ENCODE measurements at regions not wholly inside any gene's neighbourhood (a gene's known extent, or its start where the extent isn't known, plus 50 kb on each side); places are given as distances from the start of the nearest gene placed in this dataset.
"Not testable (repeated sequence)": the region's sequence is repeated elsewhere in the genome, so short reads cannot be mapped to it uniquely, and the experiment has no call there.

DNA sequence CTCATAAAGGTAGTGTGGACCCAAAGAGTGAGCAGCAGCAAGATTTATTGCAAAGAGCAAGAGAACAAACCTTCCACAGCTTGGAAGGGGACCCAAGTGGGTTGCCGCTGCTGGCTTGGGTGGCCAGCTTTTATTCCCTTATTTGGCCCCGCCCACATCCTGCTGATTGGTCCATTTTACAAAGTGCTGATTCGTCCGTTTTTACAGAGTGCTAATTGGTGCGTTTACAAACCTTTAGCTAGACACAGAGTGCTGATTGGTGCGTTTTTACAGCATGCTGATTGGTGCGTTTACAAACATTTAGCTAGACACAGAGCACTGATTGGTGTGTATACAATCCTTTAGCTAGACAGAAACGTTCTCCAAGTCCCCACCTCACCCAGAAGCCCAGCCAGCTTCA, 265.2 kb upstream of the HTR1E start:
- not testable (repeated sequence) for H3K4me1 ChIP-seq (ENCODE audit: insufficient read depth, low read length); H3K4me3 ChIP-seq (ENCODE audit: low read length); H3K9me3 ChIP-seq (ENCODE audit: low read length); H2AFZ ChIP-seq (ENCODE audit: low read depth, low read length); H3K36me3 ChIP-seq (ENCODE audit: insufficient read depth, low read length); H3K27me3 ChIP-seq (ENCODE audit: insufficient read depth, low read length)

DNA sequence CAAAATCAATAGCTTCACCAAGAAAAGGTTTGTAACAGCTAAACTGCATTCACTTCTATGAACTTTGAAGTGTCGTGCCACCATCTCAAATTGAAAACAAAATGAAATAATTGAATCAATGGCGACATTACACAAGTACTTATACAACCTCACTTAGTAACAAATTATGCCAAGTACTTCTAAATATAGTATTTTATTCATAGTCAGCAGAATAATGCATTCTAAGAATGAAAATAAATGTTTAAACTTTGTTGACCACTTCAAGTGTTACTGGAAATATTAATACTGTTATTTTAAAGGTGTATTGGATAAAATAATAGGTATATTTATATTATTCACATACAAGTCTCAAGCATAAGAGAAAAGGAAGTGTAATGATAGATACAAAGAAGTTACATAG, 280.1 kb upstream of the HTR1E start:
- Histone ChIP-seq H3K4me1 (ENCODE audit: insufficient read depth, low read length) (no peaks in the 10 kb centered on the region), H3K36me3 (ENCODE audit: insufficient read depth, low read length) (no peaks in the 10 kb centered on the region), H3K4me3 (ENCODE audit: low read length) (no peak overlapping the region), H3K27me3 (ENCODE audit: insufficient read depth, low read length) (no peaks in the 10 kb centered on the region), H3K9me3 (ENCODE audit: low read length) (no peaks in the 10 kb centered on the region), H2AFZ (ENCODE audit: low read depth, low read length) (no peak overlapping the region)

DNA sequence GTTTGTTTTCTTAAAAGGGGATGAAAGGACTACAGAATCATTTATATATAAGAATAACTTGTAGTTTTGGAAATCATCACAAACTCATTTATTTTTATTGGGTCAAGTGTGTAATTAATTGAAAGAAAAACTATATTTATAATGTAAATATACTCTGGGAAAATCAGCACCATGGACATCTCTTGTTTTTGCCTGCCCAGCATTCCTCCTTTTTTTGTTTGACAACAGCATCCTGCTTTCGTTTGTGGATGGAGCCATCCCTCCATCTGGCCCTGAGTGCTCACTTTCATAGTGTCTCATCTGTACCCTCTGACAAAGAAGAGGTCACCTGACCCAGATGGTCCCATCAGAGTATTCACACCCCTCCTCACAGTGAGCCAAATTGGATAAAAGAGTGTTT, 308.2 kb upstream of the HTR1E start:
- Histone ChIP-seq H3K4me1 (ENCODE audit: insufficient read depth, low read length) (no peaks in the 10 kb centered on the region), H3K36me3 (ENCODE audit: insufficient read depth, low read length) (no peaks in the 10 kb centered on the region), H2AFZ (ENCODE audit: low read depth, low read length) (no peak overlapping the region), H3K27me3 (ENCODE audit: insufficient read depth, low read length) (no peaks in the 10 kb centered on the region), H3K4me3 (ENCODE audit: low read length) (no peak overlapping the region), H3K9me3 (ENCODE audit: low read length) (no peaks in the 10 kb centered on the region)

DNA sequence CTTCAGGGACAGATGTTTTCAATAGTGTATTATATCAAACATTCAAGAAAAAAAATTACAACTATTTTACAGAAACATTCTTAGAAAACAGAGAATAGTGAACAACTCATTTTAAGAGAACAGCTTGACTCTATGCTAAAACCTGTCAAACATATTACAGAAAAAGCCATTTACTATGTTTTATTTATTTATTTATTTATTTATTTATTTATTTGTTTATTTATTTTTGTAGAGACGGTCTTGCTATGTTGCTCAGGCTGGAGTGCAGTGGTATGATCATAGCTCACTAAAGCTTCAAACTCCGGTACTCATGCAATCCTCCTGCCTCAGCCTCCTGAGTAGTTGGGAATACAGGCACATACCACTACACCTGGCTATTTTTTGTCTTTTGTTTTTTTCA, 317.9 kb upstream of the HTR1E start:
- Histone ChIP-seq H2AFZ (ENCODE audit: low read depth, low read length) (no peak overlapping the region), H3K36me3 (ENCODE audit: insufficient read depth, low read length) (no peaks in the 10 kb centered on the region), H3K4me1 (ENCODE audit: insufficient read depth, low read length) (no peaks in the 10 kb centered on the region), H3K4me3 (ENCODE audit: low read length) (no peak overlapping the region), H3K9me3 (ENCODE audit: low read length) (no peaks in the 10 kb centered on the region), H3K27me3 (ENCODE audit: insufficient read depth, low read length) (no peaks in the 10 kb centered on the region)

DNA sequence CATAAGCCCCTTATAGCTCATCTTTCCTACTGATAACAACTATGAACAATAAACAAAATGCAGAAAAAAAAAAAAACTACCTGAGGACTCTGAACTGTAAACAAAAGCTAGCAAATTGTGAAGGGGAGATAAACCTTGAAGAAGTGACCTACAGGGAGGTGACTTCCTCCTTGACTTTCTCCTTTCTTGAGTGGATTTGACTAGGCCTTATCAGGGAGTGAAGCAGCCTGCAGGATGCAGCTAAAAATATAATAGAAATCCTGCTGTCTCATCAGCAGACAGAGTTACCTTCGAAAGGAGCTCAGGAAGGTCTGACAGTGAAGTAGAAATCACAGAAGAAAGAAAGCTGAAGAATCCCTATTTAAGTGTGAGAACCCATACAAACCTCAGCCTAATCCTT, 322.0 kb upstream of the HTR1E start:
- Histone ChIP-seq H3K4me3 (ENCODE audit: low read length) (no peak overlapping the region), H3K4me1 (ENCODE audit: insufficient read depth, low read length) (no peaks in the 10 kb centered on the region), H3K36me3 (ENCODE audit: insufficient read depth, low read length) (no peaks in the 10 kb centered on the region), H3K9me3 (ENCODE audit: low read length) (no peaks in the 10 kb centered on the region), H3K27me3 (ENCODE audit: insufficient read depth, low read length) (no peaks in the 10 kb centered on the region), H2AFZ (ENCODE audit: low read depth, low read length) (no peak overlapping the region)

DNA sequence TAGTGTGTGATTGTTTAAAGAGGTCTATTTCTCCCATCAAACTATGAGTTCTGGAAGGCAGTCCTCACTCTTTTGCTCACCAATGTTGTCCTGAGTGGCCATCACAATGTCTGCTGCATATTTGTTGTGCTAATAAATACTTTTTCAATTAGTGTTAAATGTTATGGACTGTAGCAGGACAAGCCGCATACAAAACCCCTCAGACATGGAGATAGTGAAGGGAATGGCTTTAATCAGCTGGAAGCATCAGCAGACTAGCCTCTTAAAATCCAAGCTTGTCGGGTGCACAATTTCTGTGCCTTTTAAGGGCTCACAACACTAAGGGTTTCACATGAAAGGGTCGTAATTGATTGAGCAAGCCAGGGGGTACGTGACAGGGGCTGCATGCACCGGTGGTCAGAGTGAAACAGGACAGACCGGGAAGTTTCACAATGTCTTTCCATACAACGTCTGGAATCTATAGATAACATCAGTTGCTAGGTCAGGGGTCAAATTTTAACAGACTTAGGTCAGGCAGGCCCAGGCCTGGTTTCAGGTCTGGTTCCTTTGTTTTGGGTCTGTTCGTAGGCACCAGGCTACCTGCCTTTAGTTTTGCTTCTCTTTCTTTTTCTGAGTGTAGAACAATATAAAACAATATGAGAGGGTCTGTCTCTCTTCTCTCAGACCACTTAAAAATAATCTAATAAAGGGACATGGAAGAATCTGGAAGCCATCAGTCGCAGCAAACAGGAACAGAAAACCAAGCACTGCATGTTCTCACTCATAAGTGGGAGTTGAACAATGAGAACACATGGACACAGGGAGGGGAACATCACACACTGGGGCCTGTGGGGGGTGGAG, 327.6 kb upstream of the HTR1E start:
- no peaks in the 10 kb centered on the region for H3K27me3 ChIP-seq (ENCODE audit: insufficient read depth, low read length)
- no peaks in the 10 kb centered on the region for H3K36me3 ChIP-seq (ENCODE audit: insufficient read depth, low read length)
- H3K4me1 ChIP-seq (ENCODE audit: insufficient read depth, low read length): no peaks in the 10 kb centered on the region
- H2AFZ ChIP-seq (ENCODE audit: low read depth, low read length): no peak overlapping the region
- no peaks in the 10 kb centered on the region for H3K9me3 ChIP-seq (ENCODE audit: low read length)
- H3K4me3 ChIP-seq (ENCODE audit: low read length): no peak overlapping the region

DNA sequence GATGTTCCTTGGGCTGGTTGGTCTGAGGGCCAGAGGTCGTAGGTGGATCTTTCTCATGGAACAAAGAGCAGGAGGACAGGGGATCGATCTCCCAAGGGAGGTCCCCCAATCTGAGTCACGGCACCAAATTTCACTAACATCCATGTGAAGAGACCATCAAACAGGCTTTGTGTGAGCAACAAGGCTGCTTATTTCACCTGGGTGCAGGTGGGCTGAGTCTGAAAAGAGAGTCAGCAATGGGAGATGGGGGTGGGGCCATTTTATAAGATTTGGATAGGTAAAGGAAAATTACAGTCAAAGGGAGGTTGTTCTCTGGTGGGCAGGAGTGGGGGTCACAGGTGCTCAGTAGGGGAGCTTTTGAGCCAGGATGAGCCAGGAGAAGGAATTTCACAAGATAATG, 334.0 kb upstream of the HTR1E start:
- H3K4me3 ChIP-seq (ENCODE audit: low read length); H3K27me3 ChIP-seq (ENCODE audit: insufficient read depth, low read length); H2AFZ ChIP-seq (ENCODE audit: low read depth, low read length); H3K36me3 ChIP-seq (ENCODE audit: insufficient read depth, low read length); H3K4me1 ChIP-seq (ENCODE audit: insufficient read depth, low read length); H3K9me3 ChIP-seq (ENCODE audit: low read length): not testable (repeated sequence)

DNA sequence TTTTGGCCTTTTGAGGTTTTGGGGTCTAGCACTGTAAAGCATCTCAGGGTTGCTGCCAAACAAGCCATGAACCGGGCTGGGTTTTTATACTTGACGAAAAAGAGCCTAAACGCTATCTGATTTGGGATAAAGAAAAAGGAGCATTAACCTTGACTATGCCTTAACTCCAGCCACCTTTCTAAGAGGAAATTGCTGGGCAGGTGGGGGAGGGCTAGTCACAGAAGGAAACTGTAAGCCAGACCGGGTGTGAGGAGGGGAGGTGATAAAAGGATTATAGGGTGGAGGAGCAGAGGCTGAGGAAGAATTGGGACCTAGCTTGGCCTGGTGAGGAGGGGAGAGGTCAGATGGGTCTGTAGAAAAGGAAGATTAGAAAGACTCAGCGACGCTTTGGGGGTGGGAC, 335.2 kb upstream of the HTR1E start:
- not testable (repeated sequence) for H2AFZ ChIP-seq (ENCODE audit: low read depth, low read length); H3K27me3 ChIP-seq (ENCODE audit: insufficient read depth, low read length); H3K9me3 ChIP-seq (ENCODE audit: low read length); H3K4me1 ChIP-seq (ENCODE audit: insufficient read depth, low read length); H3K36me3 ChIP-seq (ENCODE audit: insufficient read depth, low read length); H3K4me3 ChIP-seq (ENCODE audit: low read length)

DNA sequence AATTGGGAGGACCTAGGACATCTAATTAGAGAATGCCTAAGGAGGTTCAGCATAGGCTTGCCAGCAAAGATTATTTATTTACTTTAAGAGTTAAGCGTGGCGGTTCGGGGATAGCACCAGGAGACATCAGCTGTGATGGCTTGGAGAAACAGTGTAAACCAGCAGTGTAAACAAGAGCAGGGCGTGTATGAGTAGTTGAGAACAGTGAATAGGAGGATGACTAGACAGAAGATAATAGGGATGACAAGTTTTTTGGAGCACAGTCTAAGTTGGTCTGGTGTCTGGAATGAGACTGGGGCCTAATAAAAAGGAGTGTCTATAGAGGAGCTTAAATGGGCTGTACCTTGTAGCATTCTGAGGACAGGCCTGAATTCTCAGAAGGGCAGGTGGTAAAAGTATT, 338.4 kb upstream of the HTR1E start:
- not testable (repeated sequence) for H3K27me3 ChIP-seq (ENCODE audit: insufficient read depth, low read length); H3K9me3 ChIP-seq (ENCODE audit: low read length)

DNA sequence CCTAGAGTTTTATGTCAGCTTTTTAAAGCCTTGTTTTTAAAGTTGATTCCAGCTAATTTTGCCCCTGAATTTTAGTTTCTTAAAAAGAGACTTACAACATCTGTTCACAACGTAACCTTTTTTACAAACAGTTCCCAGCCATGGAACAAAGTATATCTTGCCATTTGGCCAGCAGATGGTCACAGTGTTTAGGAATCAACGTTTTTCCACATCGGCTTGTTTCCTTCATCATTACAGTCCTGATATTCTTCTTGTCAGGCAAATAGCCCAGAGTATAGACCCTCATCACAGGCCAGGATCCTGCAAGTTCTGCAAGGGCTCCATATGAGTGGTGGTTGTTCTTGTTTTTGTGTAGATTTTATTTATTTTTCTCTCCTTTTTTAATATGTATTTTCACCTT, 341.7 kb upstream of the HTR1E start:
- no peaks in the 10 kb centered on the region for H3K27me3 ChIP-seq (ENCODE audit: insufficient read depth, low read length)
- H3K4me3 ChIP-seq (ENCODE audit: low read length): no peak overlapping the region
- no peaks in the 10 kb centered on the region for H3K9me3 ChIP-seq (ENCODE audit: low read length)
- no peak overlapping the region for H2AFZ ChIP-seq (ENCODE audit: low read depth, low read length)
- no peaks in the 10 kb centered on the region for H3K4me1 ChIP-seq (ENCODE audit: insufficient read depth, low read length)
- H3K36me3 ChIP-seq (ENCODE audit: insufficient read depth, low read length): no peaks in the 10 kb centered on the region

More for the DNA sequence above, 338.4 kb upstream of the HTR1E start:
- not testable (repeated sequence) for H3K4me3 ChIP-seq (ENCODE audit: low read length); H2AFZ ChIP-seq (ENCODE audit: low read depth, low read length); H3K36me3 ChIP-seq (ENCODE audit: insufficient read depth, low read length); H3K4me1 ChIP-seq (ENCODE audit: insufficient read depth, low read length)

DNA sequence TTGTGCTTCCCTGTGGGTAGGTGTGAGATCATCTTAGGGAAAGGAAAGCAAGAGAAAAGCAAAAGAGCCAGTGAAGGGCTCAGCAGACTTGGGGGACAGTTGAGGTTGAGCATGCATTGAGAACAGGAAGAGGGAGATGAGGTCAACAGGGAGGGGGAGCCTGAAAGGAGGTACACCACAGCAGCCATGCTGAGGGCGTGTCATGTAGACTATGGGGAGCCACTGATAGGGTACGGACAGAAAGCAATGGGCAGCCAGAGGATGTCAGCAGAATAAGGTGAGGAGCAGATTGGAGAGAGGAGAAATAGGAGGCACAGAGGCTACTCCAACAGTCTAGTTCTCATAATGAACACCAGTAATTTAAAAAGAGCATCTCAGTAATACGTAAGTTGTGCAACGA, 351.1 kb upstream of the HTR1E start:
- Histone ChIP-seq H3K4me1 (ENCODE audit: insufficient read depth, low read length) (no peaks in the 10 kb centered on the region), H3K9me3 (ENCODE audit: low read length) (no peaks in the 10 kb centered on the region), H3K36me3 (ENCODE audit: insufficient read depth, low read length) (no peaks in the 10 kb centered on the region), H2AFZ (ENCODE audit: low read depth, low read length) (no peak overlapping the region), H3K4me3 (ENCODE audit: low read length) (no peak overlapping the region), H3K27me3 (ENCODE audit: insufficient read depth, low read length) (no peaks in the 10 kb centered on the region)

DNA sequence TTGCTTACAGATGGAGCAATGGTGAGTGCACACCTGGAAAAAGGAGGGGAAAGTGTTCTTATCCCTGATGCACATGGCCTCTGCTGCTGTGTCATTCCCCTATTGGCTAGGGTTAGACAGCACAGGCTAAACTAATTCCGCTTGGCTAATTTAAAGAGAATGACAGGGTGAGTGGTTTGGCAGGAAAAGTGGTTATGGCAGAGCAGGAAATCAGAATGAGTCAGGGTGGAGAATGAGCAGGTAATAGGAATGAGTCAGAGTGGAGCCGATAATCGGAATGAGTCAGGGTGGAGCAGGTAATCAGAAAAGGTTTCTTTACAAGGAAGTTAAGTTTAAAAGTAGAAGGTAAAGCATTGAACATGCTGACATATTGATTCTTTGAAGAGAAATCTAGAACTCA, 355.5 kb upstream of the HTR1E start:
- Histone ChIP-seq H2AFZ (ENCODE audit: low read depth, low read length) (no peak overlapping the region), H3K36me3 (ENCODE audit: insufficient read depth, low read length) (no peaks in the 10 kb centered on the region), H3K4me3 (ENCODE audit: low read length) (no peak overlapping the region), H3K4me1 (ENCODE audit: insufficient read depth, low read length) (no peaks in the 10 kb centered on the region), H3K27me3 (ENCODE audit: insufficient read depth, low read length) (no peaks in the 10 kb centered on the region), H3K9me3 (ENCODE audit: low read length) (no peaks in the 10 kb centered on the region)

DNA sequence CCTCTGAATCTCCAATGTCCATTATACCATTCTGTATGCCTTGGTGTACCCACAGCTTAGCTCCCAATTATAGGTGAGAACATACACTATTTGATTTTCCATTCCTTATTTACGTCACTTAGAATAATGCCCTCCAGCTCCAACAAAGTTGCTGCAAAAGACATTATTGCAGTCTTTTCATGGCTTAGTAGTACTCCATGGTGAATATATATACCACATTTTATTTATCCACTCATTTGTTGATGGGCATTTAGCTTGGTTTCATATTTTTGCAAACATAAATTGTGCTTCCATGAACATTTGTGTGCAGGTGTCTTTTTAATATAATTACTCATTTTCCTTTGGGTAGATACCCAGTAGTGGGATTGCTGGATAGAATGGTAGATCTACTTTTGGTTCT, 374.1 kb upstream of the HTR1E start:
- Histone ChIP-seq H3K27me3 (ENCODE audit: insufficient read depth, low read length) (no peaks in the 10 kb centered on the region), H3K36me3 (ENCODE audit: insufficient read depth, low read length) (no peaks in the 10 kb centered on the region), H3K9me3 (ENCODE audit: low read length) (no peaks in the 10 kb centered on the region), H3K4me3 (ENCODE audit: low read length) (no peak overlapping the region), H3K4me1 (ENCODE audit: insufficient read depth, low read length) (no peaks in the 10 kb centered on the region), H2AFZ (ENCODE audit: low read depth, low read length) (no peak overlapping the region)

DNA sequence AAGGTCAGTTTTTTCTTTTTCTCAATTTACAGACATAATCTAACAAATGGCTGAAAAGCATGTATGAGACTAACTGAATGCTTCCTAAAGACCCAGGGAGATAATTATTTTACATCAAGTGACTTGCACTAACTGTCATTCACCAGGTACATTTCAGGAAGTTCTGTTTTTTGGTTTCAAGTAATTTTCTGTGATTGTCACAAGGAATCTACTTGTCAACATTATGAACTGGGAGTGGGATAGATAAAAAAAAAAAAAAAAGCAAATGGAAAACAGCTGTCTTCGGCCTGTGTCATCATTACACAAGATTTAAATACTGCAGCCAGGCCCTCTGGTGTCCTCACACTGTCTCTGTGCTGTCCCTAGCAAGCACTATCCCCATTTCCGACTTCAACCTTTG, 379.0 kb upstream of the HTR1E start:
- H3K36me3 ChIP-seq (ENCODE audit: insufficient read depth, low read length): no peaks in the 10 kb centered on the region
- no peaks in the 10 kb centered on the region for H3K27me3 ChIP-seq (ENCODE audit: insufficient read depth, low read length)
- no peak overlapping the region for H2AFZ ChIP-seq (ENCODE audit: low read depth, low read length)
- H3K4me3 ChIP-seq (ENCODE audit: low read length): no peak overlapping the region
- no peaks in the 10 kb centered on the region for H3K4me1 ChIP-seq (ENCODE audit: insufficient read depth, low read length)
- no peaks in the 10 kb centered on the region for H3K9me3 ChIP-seq (ENCODE audit: low read length)

All from neuron (in vitro differentiated cells).